GM12878 (cell line): ENCODE measurements at regions not wholly inside any gene's neighbourhood (a gene's known extent, or its start where the extent isn't known, plus 50 kb on each side); places are given as distances from the start of the nearest gene placed in this dataset.

Experiments
- ATAC-seq: fragments of 200-7000 bp; cut with Tn5 transposase; 3 replicates; pipeline ENCODE4 v1.9.1; 2020; ENCODE audit warnings: mild to moderate bottlenecking, moderate library complexity
- BruUV-seq: library from RNA; stranded (reverse); fragments of 400-500 nt; replicated peaks from 2 replicates; lab custom pipeline; 2021; lab: Mats Ljungman, UMichigan
- CTCF ChIA-PET: fragments of 300-600 bp; sonication (Branson Sonifier 250); formaldehyde crosslinking; extraction: SDS; loops from one replicate; lab custom pipeline; 2021; ENCODE audit warnings: inconsistent platforms; lab: Yijun Ruan, JAX
- POLR2A ChIA-PET: fragments of 350-600 bp; formaldehyde crosslinking; extraction: SDS; loops from one replicate; lab custom pipeline; 2021; ENCODE audit warnings: inconsistent platforms; lab: Charles Lee
- RAD21 ChIA-PET: fragments of 300-600 bp; sonication (Branson Sonifier 250); formaldehyde crosslinking; loops from one replicate; lab custom pipeline; 2023; ENCODE audit warnings: antibody characterized with exemption; ENCODE audit not compliant: unreplicated experiment; lab: Charles Lee
- SMC1A ChIA-PET: fragments of 300-600 bp; sonication (Branson Sonifier 250); formaldehyde crosslinking; loops from one replicate; lab custom pipeline; 2023; ENCODE audit not compliant: unreplicated experiment, uncharacterized antibody; lab: Charles Lee
- DNase-seq: peaks from one replicate; pipeline ENCODE4 v3.0.0-alpha.2; 2011; ENCODE audit warnings: low read depth, low spot score
- FAIRE-seq: peaks from 3 replicates; lab custom pipeline; 2011; peaks lifted over from hg19 to GRCh38; lab: Jason Lieb, UNC
- H2AFZ ChIP-seq: 2 replicates; pipeline ENCODE4 v1.6.0; 2011; ENCODE audit warnings: low read depth, low read length, control low read depth; ENCODE audit not compliant: control insufficient read depth
- H3K27ac ChIP-seq: 2 replicates; pipeline ENCODE4 v1.5.1; 2011; ENCODE audit warnings: control low read depth; ENCODE audit not compliant: control insufficient read depth, insufficient read depth
- H3K27me3 ChIP-seq, 2 experiments: replicated peaks in 1 of 2; 2 replicates each; pipeline versions ENCODE4 v1.6.0 to v1.6.1; 2011; ENCODE audit warnings: low read length in 1 of 2; ENCODE audit not compliant: control insufficient read depth in 2 of 2, insufficient read depth in 2 of 2
- H3K36me3 ChIP-seq, 2 experiments: 2 replicates each; pipeline ENCODE4 v1.5.1; 2011; ENCODE audit warnings: low read length in 1 of 2; ENCODE audit not compliant: control insufficient read depth in 2 of 2, insufficient read depth in 2 of 2
- H3K4me1 ChIP-seq: 2 replicates; pipeline ENCODE4 v1.6.1; 2011; ENCODE audit warnings: mild to moderate bottlenecking, low read length, moderate library complexity, mixed read lengths; ENCODE audit not compliant: control insufficient read depth, insufficient read depth
- H3K4me2 ChIP-seq: 2 replicates; pipeline ENCODE4 v1.6.0; 2011; ENCODE audit warnings: control low read depth; ENCODE audit not compliant: control insufficient read depth, insufficient read depth
- H3K4me3 ChIP-seq: fragments of 200-600 bp; sonication (generic); 2 replicates; pipeline ENCODE4 v1.5.1; 2016
- H3K79me2 ChIP-seq: 2 replicates; pipeline ENCODE4 v1.6.0; 2011; ENCODE audit warnings: low read length; ENCODE audit not compliant: control insufficient read depth, insufficient read depth
- H3K9ac ChIP-seq: 2 replicates; pipeline ENCODE4 v1.8.0; 2011; ENCODE audit warnings: low read length, control low read depth, mixed read lengths; ENCODE audit not compliant: control insufficient read depth, insufficient read depth
- H3K9me3 ChIP-seq: replicated peaks from 3 replicates; pipeline ENCODE4 v1.5.1; 2011; ENCODE audit warnings: mild to moderate bottlenecking, low read length; ENCODE audit not compliant: control insufficient read depth, insufficient read depth
- H4K20me1 ChIP-seq: 2 replicates; pipeline ENCODE4 v1.6.0; 2011; ENCODE audit not compliant: control insufficient read depth, insufficient read depth
- HCFC1 ChIP-seq: fragments of 150-350 bp; IDR thresholded peaks from 2 replicates; pipeline ENCODE4 v1.6.1; 2014; ENCODE audit warnings: low read length
- NR2C2 ChIP-seq: IDR thresholded peaks from 2 replicates; pipeline ENCODE4 v1.6.1; 2011; ENCODE audit warnings: borderline replicate concordance, low read depth; ENCODE audit not compliant: control insufficient read depth, insufficient read length
- POLR2AphosphoS2 ChIP-seq: IDR thresholded peaks from 2 replicates; pipeline ENCODE4 v1.6.1; 2011; ENCODE audit warnings: low read depth, mild to moderate bottlenecking, low read length, improper control_type of control experiment, moderate library complexity
- RAD51 ChIP-seq: fragments of 450-650 bp; IDR thresholded peaks from 2 replicates; pipeline ENCODE4 v1.6.1; 2016; ENCODE audit warnings: moderate library complexity, mild to moderate bottlenecking, inconsistent platforms
- SMAD5 ChIP-seq: IDR thresholded peaks from 2 replicates; pipeline ENCODE4 v1.6.1; 2016; ENCODE audit warnings: antibody characterized with exemption, low read depth
- TCF3 ChIP-seq: IDR thresholded peaks from 2 replicates; pipeline ENCODE4 v1.6.1; 2012; ENCODE audit warnings: low read depth, mild to moderate bottlenecking, low read length, borderline replicate concordance; ENCODE audit not compliant: insufficient read depth
- YBX1 ChIP-seq: fragments of 450-650 bp; IDR thresholded peaks from 2 replicates; pipeline ENCODE4 v1.6.1; 2016; ENCODE audit warnings: antibody characterized with exemption
- WGBS: methylation state at CpG from one replicate; pipeline ENCODE4 v1.1.6; 2016; ENCODE audit warnings: low lambda C conversion rate; ENCODE audit not compliant: insufficient replicate concordance, insufficient coverage; ENCODE audit errors: missing lambda C conversion rate; 5-methylcytosine and 5-hydroxymethylcytosine counted together
- in situ Hi-C: fragments of 300-500 bp; cut with MboI; formaldehyde crosslinking; loops from 9 replicates; pipeline ENCODE4 v1.14.3; 2018; ENCODE audit warnings: mixed read lengths
- intact Hi-C: fragments of 100-400 bp; cut with micrococcal nuclease; formaldehyde crosslinking; loops from one replicate; pipeline ENCODE4 v1.14.2; 2022; ENCODE audit not compliant: unreplicated experiment
- TF ChIP-seq, protein P1 (sequence below): fragments of 450-650 bp; IDR thresholded peaks from 2 replicates; pipeline ENCODE4 v1.6.1; 2018; ENCODE audit warnings: borderline replicate concordance, mild to moderate bottlenecking; ENCODE audit not compliant: partially characterized antibody
- TF ChIP-seq, protein P2 (sequence below): fragments of 450-650 bp; IDR thresholded peaks from 2 replicates; pipeline ENCODE4 v1.6.1; 2014; ENCODE audit warnings: mild to moderate bottlenecking
- TF ChIP-seq, protein P3 (sequence below): fragments of 450-650 bp; conservative IDR thresholded peaks from 2 replicates; pipeline ENCODE4 v1.6.1; 2017; ENCODE audit warnings: mild to moderate bottlenecking, moderate library complexity
- TF ChIP-seq, protein P4 (sequence below): IDR thresholded peaks from 2 replicates; pipeline ENCODE4 v1.6.1; 2011; ENCODE audit warnings: borderline replicate concordance, low read depth, mild to moderate bottlenecking, moderate library complexity, low read length; ENCODE audit not compliant: insufficient read depth, poor library complexity, severe bottlenecking

DNA sequence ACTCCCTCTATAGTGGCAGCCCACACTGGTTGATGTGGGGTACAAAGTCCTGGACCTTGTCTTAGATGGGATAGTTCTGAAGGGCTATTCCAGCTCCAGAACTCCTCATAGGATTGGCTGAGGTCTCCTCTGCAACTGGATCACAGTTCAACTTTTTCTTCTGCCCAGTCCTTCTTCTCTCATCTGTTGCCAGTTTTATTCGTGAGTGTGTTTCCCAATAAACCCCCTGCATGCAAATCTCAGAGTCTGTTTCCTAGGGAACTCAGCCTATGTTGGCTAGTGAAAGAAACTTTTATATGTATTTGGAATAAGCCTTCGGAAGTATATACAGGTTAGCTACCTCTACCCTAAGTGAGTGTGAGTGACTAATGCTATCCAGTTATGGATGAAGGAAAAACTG is 823.4 kb downstream of the SLC4A3 start:
- Histone ChIP-seq H3K4me3 (no peak overlapping the region), H2AFZ (no peak overlapping the region), H3K27me3 (no peaks in the 10 kb centered on the region), H3K4me1 (no peaks in the 10 kb centered on the region), H3K27ac (no peak overlapping the region), H4K20me1 (no peaks in the 10 kb centered on the region), H3K36me3 (no peaks in the 10 kb centered on the region), H3K9ac (no peak overlapping the region)
- intact Hi-C loops = no loop called here
- no peak for FAIRE-seq
- ChIA-PET RAD21 (no interaction called here), SMC1A (no interaction called here), CTCF (no interaction called here), POLR2A (no interaction called here)
- in situ Hi-C loops = no loop called here
- 3% methylated on average over 2 of the region's 2 CpGs for WGBS
- no peak for ATAC-seq
- TF ChIP-seq POLR2AphosphoS2 (no peak), RAD51 (no peak)
- TF ChIP-seq, all 136 proteins: peak for 0
- Histone ChIP-seq H3K4me2 (no peak overlapping the region), H3K9me3 (no peaks in the 10 kb centered on the region), H3K79me2 (no peaks in the 10 kb centered on the region)
- DNase-seq = no peak
- BruUV-seq = no TSS peak

DNA sequence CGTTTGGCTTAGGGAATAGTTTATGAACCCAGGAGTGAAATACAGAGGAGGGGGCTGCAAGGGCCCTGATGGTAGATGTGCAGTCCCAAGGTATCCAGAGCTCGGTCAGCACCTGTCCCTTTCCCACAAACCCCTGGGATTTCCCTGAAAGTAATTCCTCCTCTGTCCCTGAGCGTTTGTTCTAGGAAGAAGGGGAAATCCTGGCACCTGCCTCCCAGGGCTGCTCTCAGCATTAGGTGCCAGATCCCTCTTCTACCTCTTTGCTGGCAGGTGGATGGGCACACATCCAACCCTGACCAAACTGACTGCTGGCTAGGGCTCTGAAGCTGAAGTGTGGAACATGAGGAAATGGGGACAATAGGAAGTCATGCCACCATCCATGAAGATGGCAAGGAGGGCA is 824.0 kb downstream of the SLC4A3 start:
- ChIA-PET POLR2A (no interaction called here), SMC1A (no interaction called here), CTCF (no interaction called here), RAD21 (no interaction called here)
- no peaks in the 10 kb centered on the region for H3K27me3 ChIP-seq
- H3K4me1 ChIP-seq = no peaks in the 10 kb centered on the region
- DNase-seq = no peak
- BruUV-seq = no TSS peak
- no peaks in the 10 kb centered on the region for H3K79me2 ChIP-seq
- no peaks in the 10 kb centered on the region for H3K36me3 ChIP-seq
- no peak overlapping the region for H3K27ac ChIP-seq
- H3K9me3 ChIP-seq = no peaks in the 10 kb centered on the region
- no peak overlapping the region for H3K4me2 ChIP-seq
- H3K9ac ChIP-seq = no peak overlapping the region
- no peaks in the 10 kb centered on the region for H4K20me1 ChIP-seq
- H3K4me3 ChIP-seq = no peak overlapping the region
- ATAC-seq = no peak
- intact Hi-C loops = no loop called here
- 22% methylated on average over 3 of the region's 3 CpGs for WGBS
- no peak overlapping the region for H2AFZ ChIP-seq
- in situ Hi-C loops = no loop called here
- no peak for FAIRE-seq
- no peak for TF ChIP-seq TCF3
- TF ChIP-seq, protein P1, sequence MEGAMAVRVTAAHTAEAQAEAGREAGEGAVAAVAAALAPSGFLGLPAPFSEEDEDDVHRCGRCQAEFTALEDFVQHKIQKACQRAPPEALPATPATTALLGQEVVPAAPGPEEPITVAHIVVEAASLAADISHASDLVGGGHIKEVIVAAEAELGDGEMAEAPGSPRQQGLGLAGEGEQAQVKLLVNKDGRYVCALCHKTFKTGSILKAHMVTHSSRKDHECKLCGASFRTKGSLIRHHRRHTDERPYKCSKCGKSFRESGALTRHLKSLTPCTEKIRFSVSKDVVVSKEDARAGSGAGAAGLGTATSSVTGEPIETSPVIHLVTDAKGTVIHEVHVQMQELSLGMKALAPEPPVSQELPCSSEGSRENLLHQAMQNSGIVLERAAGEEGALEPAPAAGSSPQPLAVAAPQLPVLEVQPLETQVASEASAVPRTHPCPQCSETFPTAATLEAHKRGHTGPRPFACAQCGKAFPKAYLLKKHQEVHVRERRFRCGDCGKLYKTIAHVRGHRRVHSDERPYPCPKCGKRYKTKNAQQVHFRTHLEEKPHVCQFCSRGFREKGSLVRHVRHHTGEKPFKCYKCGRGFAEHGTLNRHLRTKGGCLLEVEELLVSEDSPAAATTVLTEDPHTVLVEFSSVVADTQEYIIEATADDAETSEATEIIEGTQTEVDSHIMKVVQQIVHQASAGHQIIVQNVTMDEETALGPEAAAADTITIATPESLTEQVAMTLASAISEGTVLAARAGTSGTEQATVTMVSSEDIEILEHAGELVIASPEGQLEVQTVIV = no peak
- TF ChIP-seq, protein P2, sequence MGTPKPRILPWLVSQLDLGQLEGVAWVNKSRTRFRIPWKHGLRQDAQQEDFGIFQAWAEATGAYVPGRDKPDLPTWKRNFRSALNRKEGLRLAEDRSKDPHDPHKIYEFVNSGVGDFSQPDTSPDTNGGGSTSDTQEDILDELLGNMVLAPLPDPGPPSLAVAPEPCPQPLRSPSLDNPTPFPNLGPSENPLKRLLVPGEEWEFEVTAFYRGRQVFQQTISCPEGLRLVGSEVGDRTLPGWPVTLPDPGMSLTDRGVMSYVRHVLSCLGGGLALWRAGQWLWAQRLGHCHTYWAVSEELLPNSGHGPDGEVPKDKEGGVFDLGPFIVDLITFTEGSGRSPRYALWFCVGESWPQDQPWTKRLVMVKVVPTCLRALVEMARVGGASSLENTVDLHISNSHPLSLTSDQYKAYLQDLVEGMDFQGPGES = no peak
- TF ChIP-seq SMAD5 = no peak
- no peak for TF ChIP-seq YBX1
- TF ChIP-seq NR2C2 = no peak
- TF ChIP-seq, protein P3, sequence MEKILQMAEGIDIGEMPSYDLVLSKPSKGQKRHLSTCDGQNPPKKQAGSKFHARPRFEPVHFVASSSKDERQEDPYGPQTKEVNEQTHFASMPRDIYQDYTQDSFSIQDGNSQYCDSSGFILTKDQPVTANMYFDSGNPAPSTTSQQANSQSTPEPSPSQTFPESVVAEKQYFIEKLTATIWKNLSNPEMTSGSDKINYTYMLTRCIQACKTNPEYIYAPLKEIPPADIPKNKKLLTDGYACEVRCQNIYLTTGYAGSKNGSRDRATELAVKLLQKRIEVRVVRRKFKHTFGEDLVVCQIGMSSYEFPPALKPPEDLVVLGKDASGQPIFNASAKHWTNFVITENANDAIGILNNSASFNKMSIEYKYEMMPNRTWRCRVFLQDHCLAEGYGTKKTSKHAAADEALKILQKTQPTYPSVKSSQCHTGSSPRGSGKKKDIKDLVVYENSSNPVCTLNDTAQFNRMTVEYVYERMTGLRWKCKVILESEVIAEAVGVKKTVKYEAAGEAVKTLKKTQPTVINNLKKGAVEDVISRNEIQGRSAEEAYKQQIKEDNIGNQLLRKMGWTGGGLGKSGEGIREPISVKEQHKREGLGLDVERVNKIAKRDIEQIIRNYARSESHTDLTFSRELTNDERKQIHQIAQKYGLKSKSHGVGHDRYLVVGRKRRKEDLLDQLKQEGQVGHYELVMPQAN = no peak
- TF ChIP-seq, protein P4, sequence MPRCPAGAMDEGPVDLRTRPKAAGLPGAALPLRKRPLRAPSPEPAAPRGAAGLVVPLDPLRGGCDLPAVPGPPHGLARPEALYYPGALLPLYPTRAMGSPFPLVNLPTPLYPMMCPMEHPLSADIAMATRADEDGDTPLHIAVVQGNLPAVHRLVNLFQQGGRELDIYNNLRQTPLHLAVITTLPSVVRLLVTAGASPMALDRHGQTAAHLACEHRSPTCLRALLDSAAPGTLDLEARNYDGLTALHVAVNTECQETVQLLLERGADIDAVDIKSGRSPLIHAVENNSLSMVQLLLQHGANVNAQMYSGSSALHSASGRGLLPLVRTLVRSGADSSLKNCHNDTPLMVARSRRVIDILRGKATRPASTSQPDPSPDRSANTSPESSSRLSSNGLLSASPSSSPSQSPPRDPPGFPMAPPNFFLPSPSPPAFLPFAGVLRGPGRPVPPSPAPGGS = no peak
- no peak for TF ChIP-seq HCFC1
